UCSD-AML1 (cell line): ENCODE measurements at regions not wholly inside any gene's neighbourhood (a gene's known extent, or its start where the extent isn't known, plus 50 kb on each side); places are given as distances from the start of the nearest gene placed in this dataset.
A peak's percentile ranks its signal among the peaks of the same experiment; 100 is the strongest.

ENCODE experiments used
- DNase-seq: peaks from one replicate; lab custom pipeline; 2025; ENCODE audit not compliant: unreplicated experiment; lab: John Stamatoyannopoulos, UW

DNA sequence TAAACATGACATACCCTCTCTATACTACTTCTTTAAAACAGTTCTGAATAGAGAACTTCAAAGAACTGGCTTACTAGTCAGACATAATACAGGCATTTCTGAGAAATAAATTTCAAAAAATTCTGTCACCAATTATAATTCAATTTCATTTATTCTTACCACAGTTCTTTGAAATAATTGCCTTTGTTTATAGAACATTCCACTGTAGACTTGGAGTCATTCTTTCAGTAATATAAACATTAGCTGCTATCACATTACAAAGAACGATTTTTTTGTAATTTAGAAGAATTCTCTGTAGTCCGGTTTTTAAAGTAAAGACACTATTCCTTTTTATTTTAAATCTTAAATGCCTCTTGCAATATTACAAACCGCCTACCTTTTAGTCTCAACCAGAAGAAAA, 146.4 kb upstream of the COL11A1 start:
- no peak for DNase-seq

DNA sequence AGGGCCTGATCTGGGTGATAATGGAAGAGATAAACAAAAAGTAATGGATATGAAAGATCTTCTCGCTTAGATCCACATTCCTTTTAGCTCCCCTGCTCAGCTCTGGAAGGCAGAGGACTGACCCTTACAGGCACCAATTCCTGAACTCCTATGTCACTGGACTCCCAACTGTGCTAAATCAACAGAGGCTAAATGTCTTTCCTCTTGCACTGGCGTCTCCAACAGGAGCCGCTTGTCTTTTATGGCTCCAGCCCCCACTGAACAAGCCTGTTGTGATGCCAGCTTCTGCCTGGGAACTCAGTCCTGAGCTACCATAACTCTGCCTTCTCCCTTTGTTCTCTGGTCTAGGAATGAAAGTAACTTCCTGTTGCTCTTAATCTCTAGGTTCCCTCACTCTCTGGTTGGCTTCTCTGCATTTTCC, 142.1 kb upstream of the COL11A1 start:
- peak; percentile 8 for DNase-seq

DNA sequence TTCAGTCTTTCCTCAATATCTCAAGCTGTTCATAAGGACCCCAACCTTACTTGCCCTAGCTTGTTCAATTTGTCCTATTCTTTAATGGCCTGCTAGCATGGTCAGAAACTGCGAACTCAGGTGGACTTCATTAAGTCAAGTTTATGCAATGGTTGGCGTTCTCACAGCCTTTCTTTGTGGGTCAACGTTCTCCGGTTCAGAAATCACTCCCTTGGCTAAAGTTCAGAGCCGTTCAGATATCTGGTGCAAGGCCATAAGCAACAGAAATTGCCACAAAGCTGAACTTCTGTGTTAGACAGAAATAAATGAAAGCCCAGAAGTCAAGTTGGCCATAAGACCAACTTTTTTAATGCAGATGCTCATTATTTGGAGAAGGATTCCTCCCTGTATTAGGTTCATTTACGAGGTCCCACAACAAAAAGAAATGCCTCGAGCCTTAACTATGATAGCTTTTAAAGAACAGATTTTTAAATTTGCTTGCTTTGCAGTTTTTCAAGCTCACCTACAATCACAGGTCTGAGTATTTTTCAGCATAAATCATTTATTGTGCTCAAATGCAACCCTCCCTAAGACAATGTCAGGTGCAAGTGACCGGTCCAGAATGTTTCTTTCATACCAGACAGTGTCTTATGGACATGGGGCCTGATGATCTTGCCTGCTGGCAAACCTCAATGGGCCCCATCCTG, 140.2 kb upstream of the COL11A1 start:
- no peak for DNase-seq

DNA sequence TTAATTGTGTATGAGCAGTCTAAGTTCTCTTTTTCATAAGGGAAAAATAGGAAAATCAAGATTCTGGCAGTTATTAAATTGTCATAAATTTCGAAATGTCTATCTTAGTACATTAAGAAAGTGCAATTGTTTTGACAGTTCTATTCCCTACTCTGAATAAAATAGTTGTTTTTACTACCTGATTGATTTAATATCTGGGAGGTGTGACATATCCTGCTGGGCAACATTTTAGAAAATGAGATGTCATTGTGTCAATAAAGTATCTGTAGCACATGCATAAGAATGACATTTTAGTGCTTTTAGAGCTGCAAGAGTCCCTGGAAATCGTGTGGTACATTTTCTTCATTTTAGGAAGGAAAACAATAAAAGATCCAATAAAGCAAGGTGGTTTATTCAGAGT, 139.2 kb upstream of the COL11A1 start:
- DNase-seq, result no peak

DNA sequence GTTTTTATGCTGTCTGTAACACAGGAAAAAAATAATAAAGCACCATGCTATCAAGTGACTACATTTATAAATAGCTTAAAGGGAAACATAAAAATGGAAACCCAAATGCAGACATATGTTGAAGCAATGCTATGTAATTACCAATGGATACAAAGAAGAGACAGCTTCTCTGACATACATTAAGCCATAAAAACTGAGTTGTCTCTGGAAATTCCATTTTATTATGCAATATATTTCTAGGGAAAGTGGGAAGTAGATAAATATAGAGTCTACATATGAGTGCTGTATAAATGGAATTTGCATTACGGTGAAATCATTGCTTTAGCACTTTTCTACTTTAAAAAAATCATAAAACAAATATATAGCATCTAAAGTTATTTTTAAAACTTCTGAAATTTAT, 135.2 kb upstream of the COL11A1 start:
- DNase-seq, result no peak

DNA sequence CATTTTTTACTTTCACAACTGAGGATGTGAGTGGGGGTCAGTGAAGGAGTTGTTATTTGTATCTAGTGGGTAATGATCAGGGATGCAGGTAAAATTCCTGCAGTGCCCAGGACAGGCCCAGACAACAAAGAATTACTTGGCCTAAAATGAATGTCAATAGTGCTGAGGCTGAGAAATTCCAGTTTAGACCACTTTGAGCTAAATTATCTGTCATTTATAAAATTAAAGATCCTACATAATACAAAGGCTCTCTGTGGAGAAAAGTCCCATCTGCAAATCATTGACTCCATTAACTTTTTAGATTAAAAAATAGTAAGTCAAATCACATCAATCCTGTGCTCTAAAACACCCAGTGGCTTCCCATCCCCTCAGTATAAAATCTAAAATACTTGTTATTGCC, 130.7 kb upstream of the COL11A1 start:
- no peak for DNase-seq

DNA sequence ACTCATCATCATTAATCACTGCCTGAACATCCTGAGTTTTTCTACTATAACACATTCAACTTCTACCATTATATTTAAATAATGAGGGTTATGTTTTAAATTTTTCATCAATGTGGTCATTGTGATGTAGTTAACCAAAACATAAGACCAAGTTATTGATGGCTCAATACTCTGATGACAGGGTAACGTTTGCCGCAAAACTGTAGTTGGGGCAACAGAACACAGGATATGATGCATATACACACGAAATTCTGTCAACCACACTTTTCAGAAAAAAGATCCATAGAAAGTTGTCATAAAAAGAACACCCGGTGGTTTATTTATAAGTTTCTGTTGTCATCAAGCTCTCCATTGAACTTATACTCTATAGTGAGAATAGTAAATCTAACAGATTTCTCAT, 121.7 kb upstream of the COL11A1 start:
- no peak for DNase-seq

DNA sequence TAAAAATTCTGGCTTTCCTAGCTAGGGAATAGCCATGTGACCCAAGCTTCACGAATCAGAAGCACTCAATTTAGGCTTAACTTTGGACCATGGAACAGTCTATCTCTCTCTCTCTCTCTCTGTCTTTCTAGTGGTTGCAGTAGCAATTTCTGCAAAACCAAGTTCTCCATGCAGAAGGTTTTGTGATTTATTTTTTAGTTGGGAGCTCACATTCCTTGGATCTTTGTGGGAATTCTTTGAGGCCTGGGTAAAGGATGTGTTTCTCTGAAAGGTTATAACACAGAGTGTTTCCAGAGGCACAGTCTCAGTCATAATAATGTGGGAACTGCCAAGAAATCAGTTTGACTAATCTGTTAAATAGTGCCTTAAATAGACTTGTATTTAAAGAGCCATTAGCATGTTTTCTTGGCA, 112.3 kb upstream of the COL11A1 start:
- no peak for DNase-seq

DNA sequence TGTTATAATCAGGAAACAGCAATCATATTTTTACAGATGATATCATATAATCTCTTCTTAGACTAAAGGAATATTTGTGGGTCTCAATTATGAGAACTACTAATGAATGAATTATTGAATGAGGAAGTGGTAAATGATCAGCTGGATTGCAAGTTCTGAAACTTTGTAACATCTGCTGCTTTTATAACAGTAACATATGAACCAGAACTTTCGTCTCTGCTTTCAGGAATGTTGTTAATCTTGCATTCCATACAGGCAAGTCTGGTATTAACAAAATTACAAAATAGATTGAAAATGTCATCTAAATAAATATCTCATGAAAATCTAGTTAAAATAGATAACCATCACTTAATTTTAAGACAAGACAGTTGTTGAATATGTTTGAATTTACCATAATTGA, 110.5 kb upstream of the COL11A1 start:
- DNase-seq, result no peak

DNA sequence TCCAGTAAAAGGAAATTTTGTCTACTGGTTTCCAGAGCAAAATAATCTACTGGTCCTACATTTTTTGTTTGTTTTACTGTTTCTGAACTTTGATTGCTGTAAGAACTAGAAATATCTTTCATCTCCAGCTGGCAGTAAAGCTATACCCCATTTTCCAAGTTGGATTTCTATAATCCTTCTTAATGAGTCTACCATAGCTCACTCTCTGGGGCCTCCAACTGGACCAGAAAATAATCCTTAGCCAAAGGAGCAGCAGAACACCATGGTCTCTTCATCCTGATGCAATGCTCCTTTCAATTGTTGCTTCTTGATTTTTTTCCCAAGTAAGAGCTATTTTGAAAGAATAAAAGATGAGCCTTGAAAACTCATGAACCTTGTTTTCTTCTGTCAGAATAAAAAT, 110.0 kb upstream of the COL11A1 start:
- no peak for DNase-seq

DNA sequence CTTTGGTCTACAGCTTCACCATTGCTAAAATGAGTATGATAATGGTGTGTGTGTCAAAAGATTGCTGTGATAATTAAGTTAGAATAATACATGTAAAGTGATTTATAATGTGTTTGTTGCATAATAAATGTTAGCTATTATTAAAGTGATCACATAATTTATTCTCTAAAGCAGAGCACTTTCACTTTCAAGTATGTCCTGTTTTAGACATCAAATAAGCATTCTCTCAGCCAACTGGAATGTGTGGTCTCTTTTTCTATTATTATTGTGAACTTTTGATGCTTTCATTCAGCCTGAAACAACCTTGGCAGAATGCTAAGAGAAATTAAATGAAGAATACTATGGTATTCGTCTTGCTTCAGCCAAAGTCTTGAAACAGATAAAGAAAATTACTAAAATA, 102.8 kb upstream of the COL11A1 start:
- DNase-seq, result no peak

DNA sequence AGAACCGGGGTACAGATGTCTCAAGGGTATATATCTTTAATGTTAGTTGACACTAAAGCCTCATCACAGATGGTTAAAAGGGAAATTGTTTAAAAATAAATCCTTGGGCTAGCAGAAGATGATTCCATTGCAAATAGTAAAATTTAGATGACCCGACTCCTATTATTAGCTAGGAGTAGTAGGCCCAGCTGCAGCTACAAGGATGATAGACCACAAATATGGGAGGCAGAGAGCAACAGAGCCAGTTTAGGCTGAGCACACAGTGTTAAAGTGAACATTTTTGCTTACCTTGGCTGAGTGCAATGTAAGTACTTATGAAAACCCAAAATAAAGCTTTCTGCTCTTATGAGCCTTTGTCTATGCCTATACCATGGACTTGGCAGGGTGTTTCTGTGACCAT, 100.5 kb upstream of the COL11A1 start:
- DNase-seq, result no peak

DNA sequence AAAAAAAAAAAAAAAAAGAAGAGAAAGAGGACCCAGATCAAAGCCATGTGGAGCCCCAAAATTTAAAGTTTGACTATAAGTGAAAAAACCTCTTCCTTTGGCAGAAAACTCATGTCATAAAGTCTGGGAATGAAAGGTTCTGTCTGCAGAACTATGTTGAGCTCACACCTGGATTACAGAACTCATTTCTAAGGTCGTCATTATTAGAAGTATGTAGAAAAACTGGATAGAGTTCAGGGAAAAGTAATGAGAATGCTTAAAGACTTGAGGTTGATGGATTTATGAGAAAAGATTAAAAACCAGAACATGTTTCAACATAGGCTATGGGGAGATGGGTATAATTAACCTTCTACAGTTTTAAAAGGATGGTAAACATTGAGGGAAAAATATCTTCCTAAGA, 90.7 kb upstream of the COL11A1 start:
- no peak for DNase-seq

DNA sequence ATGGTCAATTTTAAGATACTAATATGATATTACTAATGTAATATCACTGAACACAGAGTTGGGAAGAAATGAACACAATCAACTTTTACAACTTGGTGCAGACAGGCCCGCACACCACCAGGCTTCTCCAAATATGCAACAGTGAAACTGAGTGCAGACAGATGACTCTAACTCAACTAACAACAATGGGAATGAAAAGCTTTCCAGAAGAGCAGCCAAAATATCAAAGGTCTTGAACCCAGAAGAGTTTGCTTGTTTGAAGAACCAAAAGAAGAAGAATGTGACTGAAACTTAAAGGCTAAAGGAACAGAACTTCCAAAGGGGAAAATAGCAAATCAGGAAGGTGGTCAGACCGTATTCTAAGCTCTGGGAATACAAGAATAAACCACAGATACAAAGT, 89.8 kb upstream of the COL11A1 start:
- DNase-seq, result no peak

DNA sequence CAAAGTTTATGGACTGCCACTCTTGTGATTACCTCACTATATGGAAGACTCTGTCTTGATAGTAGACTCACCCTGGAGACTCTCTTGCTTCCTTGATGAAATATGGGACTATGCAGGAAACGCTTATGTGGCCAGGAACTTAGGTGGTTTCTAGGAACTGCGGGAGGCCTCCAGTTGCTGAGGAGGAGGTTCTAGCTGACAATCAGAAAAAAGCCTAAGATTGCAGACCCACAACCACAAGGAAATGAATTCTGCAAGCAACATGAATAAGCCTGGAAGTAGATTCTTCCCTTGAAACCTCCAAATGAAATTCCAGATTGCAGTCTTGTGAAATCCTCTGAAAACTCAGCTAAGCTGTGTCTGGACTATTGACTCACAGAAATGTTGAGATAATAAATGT, 88.9 kb upstream of the COL11A1 start:
- DNase-seq, result peak; percentile 1

DNA sequence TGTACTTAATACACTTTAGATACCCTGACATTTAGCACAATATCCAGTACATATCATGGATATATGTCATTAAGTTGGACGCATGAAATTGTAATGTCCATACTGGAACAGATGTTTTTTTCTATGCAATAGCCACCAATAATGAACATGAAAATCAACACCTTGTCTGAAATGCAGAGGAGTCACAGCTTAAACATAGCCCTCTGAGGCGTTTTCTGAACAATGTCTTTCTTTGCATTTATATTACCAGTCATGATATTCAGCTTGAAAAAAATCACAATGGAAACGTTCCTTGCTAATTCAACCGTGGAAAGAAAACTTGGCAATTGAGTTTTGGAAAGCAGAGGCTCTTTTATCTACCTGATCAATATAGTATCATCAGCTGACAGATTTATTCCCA, 86.7 kb upstream of the COL11A1 start:
- no peak for DNase-seq

DNA sequence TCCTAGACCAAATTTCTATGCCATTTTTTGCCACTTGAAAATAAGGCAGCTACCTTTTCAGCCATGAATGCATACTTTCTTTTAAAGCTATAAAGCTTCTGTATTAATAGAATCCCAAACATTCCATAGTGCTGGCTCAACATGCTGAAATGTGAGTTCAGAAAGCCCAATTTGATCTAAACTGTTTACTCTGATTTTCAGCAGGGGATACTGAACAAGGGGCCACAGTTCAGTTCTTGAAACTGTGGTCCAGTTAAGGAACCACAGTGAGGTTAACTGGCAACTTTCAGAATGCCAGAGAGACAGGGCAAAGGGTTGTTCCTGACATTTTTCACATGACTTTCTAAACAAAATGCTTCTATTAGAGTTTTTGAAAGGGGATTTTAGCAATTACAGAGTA, 85.7 kb upstream of the COL11A1 start:
- no peak for DNase-seq

DNA sequence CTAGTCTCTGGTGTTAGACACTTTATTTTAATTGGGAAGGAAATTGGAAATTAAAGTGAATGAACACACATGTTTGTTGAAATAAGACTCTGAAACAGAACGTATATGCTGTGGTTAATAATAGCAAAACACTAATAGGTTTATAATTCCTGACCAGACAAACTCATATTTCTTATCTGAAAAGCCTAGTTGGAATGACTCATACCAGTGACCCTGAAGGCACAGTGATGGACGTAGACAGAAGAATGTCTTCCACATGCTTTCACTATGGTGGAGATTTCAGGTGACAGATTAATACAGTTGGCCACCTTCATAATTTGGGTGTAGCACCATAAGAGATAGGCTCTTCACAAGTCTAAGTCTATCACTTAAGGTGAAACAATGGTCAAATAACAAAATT, 83.0 kb upstream of the COL11A1 start:
- no peak for DNase-seq

DNA sequence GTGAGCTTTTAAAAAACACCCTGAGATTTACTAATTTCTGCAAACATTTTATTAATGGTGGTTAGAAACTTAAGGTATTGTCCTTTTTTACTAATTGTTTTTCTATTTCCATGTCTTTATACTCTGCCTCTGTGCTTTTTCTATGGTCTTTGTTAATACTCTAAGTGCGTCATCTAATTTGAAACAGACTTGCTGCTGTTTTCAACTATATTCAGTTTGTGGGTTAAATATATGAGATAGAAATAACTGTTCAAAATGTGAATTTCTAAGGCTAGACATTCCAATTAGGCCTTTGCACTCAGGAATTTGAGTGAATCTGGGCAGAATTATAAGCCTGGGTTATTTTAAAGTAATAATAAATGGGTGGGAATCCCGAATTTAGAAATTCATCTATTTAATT, 82.4 kb upstream of the COL11A1 start:
- DNase-seq, result no peak

DNA sequence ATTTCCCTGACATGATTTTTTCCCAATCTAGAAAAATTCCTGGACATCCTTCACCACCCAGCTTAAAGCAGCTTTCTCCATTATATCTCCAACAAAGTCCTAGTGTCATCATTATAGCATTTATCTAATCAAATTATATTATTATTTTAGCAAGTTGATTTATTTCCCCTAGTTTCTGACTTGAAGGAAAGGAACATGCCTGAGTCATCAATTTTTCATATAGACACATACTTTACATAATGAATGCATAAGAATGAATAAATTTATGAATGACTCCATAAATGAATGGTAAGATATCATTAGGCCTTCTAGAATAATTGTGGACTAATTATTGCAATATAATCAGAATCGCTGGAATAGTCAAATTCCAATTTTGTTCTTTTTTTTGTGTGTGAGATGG, 79.4 kb upstream of the COL11A1 start:
- no peak for DNase-seq

DNA sequence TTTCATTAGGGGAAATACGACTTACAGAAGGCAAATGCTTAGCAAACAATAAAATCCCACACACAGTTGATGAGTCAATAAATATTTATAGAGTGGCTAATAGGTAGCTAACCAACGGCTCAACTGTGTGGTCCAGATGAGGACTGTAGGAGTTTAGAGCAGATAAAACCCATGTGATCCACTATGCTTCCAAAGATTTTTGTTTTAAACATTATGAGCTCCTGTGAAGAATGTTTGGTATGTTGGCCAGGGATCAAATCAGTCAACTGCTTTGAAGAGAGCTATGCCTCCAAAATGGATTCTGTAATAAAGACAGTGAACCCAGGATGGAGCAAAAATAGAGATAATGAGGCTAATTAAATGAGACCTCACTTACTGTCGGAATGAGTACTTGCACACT, 72.3 kb upstream of the COL11A1 start:
- DNase-seq, result no peak

DNA sequence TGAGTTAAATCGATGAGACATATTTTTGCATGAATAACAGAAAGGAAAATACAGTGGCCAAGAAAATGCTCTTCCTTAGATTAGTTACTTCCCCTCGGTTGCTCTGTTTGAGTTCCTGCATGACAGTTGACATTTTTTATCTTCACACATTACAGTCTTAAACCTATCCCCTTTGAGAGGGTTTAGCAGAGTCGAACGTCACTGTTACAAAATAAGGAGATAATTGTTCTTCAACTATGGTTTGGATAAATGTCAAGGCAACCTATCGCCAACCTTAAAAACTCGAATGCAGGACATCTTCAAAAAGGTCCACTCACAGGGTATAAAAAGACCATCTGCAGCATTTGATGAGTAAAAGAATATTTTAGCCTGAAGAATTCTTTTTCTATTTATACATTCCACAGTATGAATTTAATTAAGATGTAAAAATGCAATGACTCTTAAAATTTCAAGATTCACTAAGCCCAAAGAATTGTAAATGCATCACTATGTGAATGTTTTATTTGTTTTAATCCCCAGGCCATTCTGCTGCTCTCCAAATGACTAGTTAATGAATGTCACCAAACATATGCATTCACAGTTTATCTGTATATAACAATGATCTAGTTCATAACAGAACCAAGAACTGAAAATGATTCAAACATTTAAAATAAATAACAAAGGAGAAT, 68.9 kb upstream of the COL11A1 start:
- DNase-seq, result no peak

DNA sequence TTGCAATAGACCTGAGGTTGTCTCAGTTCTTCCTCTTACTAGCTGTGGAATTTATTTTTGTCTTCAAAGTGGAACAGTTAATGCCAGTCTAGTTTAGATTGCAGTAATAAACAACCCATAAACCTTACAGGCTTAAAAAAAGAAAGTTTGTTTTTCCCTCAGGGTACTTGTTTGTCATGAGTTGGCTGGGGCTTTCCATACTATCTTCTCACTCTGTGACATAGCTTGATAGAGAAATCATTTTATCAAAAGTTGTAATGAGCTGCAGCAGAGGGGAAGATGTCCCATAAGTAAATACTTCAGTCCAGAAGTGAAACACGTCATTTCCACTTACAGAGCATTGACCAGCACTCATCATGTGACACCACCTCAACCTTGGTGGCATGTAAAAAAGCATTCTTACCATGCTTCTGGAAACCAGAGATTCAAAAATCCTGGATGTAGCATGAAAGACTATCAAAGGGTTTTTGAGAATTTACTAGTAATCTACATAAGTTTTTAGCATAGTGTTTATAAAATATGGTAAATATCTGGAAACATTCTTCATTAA, 62.8 kb upstream of the COL11A1 start:
- DNase-seq, result no peak
